ENCODE measurements at regions not wholly inside any gene's neighbourhood (a gene's known extent, or its start where the extent isn't known, plus 50 kb on each side); places are given as distances from the start of the nearest gene placed in this dataset.

DNA sequence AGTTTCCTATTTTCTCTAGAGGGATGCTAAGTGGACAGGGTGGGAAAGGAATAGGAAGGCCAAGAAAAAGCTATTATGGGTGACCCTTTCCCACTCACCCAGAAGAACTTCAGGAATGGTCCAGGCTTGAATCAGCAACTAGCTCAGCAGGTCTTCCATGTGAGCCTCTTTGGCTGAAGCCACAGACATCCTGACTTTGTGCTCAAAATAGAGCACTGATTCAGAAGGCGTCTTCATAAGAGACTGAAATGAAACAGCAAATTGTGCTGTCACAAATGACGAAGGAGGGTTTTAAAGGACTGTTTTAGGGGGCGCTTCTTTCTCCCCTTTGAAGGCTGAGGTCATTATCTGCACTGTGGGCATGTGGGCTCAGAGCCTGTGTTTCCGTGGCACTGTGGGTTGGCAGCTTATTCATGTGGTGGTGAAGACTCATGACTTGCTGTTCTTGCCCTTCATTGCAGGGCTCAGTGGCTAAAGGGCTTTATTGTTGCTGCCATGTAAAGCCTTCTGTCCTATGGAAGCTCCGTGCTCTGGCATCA is 65.8 kb upstream of the NFIL3 start:
- H3K27me3 ChIP-seq (ENCODE audit: control insufficient read depth in 5 of 5, insufficient read depth in 4 of 5, low read length in 5 of 5): no peaks in the 10 kb centered on the region
- no peaks in the 10 kb centered on the region for H3K36me3 ChIP-seq (ENCODE audit: control insufficient read depth in 5 of 5, insufficient read depth in 5 of 5, low read length in 5 of 5)
- no peaks in the 10 kb centered on the region for H3K9me3 ChIP-seq (ENCODE audit: control insufficient read depth in 5 of 5, low read length in 5 of 5)
- peak overlapping the region in 1 of 5 donors; percentile 31 for H3K9ac ChIP-seq (ENCODE audit: low read length in 5 of 5)
- peaks cover 0 to 8% (median 4%) of the 10 kb centered on the region in 5 donors for H3K4me1 ChIP-seq (ENCODE audit: control insufficient read depth in 5 of 5, insufficient read depth in 5 of 5, low read length in 5 of 5)
- H3K4me3 ChIP-seq (ENCODE audit: low read depth in 1 of 5, low read length in 5 of 5): no peak overlapping the region
- no peak overlapping the region for H3K27ac ChIP-seq (ENCODE audit: low read depth, low read length)

- Histone ChIP-seq H3K9me3 (ENCODE audit: control insufficient read depth in 5 of 5, low read length in 5 of 5) (no peaks in the 10 kb centered on the region), H3K27ac (ENCODE audit: low read depth, low read length) (no peak overlapping the region), H3K36me3 (ENCODE audit: control insufficient read depth in 5 of 5, insufficient read depth in 5 of 5, low read length in 5 of 5) (no peaks in the 10 kb centered on the region), H3K4me1 (ENCODE audit: control insufficient read depth in 5 of 5, insufficient read depth in 5 of 5, low read length in 5 of 5) (peaks cover 0 to 12% (median 5%) of the 10 kb centered on the region in 5 donors), H3K9ac (ENCODE audit: low read length in 5 of 5) (no peak overlapping the region), H3K27me3 (ENCODE audit: control insufficient read depth in 5 of 5, insufficient read depth in 4 of 5, low read length in 5 of 5) (no peaks in the 10 kb centered on the region), H3K4me3 (ENCODE audit: low read depth in 1 of 5, low read length in 5 of 5) (no peak overlapping the region)
These were observed 64.7 kb upstream of the NFIL3 start for GRCh38 chr9:91488341-91488740.

DNA sequence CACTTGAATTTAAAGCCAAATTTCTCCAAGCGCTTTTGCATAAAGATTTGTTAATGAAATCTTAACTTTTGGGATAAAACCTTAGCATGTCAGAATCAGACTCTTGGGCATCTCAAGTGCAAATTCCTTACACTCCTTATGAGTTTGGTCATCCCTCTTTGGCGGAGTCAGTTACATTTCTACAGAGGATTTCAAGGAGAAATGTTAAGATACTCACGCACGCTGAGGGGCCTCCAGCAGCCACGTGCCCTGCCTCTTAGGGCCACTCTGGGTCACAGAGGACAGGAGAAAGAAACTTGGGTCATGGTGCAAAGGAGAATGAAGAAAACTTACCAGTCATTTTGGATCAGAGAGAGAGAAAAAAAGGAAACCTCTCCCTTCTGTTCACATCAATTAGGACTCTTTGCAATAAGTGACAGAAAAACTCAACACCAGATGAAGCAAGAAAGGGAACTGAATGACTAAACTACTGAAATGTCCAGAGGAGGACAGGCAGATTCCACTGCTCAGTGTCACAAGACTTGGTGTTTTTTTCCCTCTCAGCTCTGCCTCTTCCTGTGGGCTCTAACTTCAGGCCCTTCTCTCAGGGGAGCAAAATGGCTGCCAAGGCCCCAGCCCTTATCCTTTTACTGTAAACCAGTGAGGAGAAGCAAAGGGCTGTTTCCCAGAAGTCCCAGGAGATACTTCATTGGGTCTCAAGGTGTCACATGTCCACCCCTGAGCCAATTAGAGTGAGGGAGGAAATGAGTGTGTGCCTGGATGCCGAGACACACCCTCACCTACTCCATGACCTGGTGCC is 63.3 kb upstream of the NFIL3 start:
- Histone ChIP-seq H3K9me3 (ENCODE audit: control insufficient read depth in 5 of 5, low read length in 5 of 5) (no peaks in the 10 kb centered on the region), H3K27me3 (ENCODE audit: control insufficient read depth in 5 of 5, insufficient read depth in 4 of 5, low read length in 5 of 5) (no peaks in the 10 kb centered on the region), H3K27ac (ENCODE audit: low read depth, low read length) (peak overlapping the region; percentile 15), H3K9ac (ENCODE audit: low read length in 5 of 5) (peak overlapping the region in 1 of 5 donors; percentile 7), H3K36me3 (ENCODE audit: control insufficient read depth in 5 of 5, insufficient read depth in 5 of 5, low read length in 5 of 5) (no peaks in the 10 kb centered on the region), H3K4me1 (ENCODE audit: control insufficient read depth in 5 of 5, insufficient read depth in 5 of 5, low read length in 5 of 5) (peaks cover 3 to 25% (median 11%) of the 10 kb centered on the region in 5 donors), H3K4me3 (ENCODE audit: low read depth in 1 of 5, low read length in 5 of 5) (no peak overlapping the region)

DNA sequence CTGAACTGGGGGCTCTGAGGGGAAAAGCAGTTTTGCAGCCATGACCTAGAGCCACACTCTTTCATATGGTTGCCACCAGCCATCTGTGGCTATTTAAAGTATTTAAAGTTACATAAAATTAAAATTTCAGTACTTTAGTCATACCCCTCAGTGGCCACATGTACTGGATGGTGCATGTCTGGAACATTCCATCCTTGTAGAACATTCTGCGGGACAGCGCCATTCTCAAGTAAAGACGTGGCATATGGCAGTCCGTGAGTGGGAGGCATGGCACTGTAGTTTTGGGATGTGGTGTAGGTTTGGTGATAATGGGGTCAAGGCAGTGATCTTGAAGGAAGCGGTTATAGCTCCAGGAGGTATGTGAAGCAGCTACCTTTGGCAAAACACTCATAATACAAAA is 61.4 kb upstream of the NFIL3 start:
- peaks cover 3 to 26% (median 11%) of the 10 kb centered on the region in 5 donors for H3K4me1 ChIP-seq (ENCODE audit: control insufficient read depth in 5 of 5, insufficient read depth in 5 of 5, low read length in 5 of 5)
- H3K27me3 ChIP-seq (ENCODE audit: control insufficient read depth in 5 of 5, insufficient read depth in 4 of 5, low read length in 5 of 5): no peaks in the 10 kb centered on the region
- H3K27ac ChIP-seq (ENCODE audit: low read depth, low read length): no peak overlapping the region
- H3K9me3 ChIP-seq (ENCODE audit: control insufficient read depth in 5 of 5, low read length in 5 of 5): no peaks in the 10 kb centered on the region
- no peaks in the 10 kb centered on the region for H3K36me3 ChIP-seq (ENCODE audit: control insufficient read depth in 5 of 5, insufficient read depth in 5 of 5, low read length in 5 of 5)
- H3K9ac ChIP-seq (ENCODE audit: low read length in 5 of 5): no peak overlapping the region
- no peak overlapping the region for H3K4me3 ChIP-seq (ENCODE audit: low read depth in 1 of 5, low read length in 5 of 5)

GRCh38 chr9:91483835-91484234 is 60.2 kb upstream of the NFIL3 start:
- H3K36me3 ChIP-seq (ENCODE audit: control insufficient read depth in 5 of 5, insufficient read depth in 5 of 5, low read length in 5 of 5): no peaks in the 10 kb centered on the region
- no peaks in the 10 kb centered on the region for H3K27me3 ChIP-seq (ENCODE audit: control insufficient read depth in 5 of 5, insufficient read depth in 4 of 5, low read length in 5 of 5)
- peaks cover 0 to 29% (median 11%) of the 10 kb centered on the region in 5 donors for H3K4me1 ChIP-seq (ENCODE audit: control insufficient read depth in 5 of 5, insufficient read depth in 5 of 5, low read length in 5 of 5)
- no peak overlapping the region for H3K9ac ChIP-seq (ENCODE audit: low read length in 5 of 5)
- no peak overlapping the region for H3K4me3 ChIP-seq (ENCODE audit: low read depth in 1 of 5, low read length in 5 of 5)
- no peaks in the 10 kb centered on the region for H3K9me3 ChIP-seq (ENCODE audit: control insufficient read depth in 5 of 5, low read length in 5 of 5)
- no peak overlapping the region for H3K27ac ChIP-seq (ENCODE audit: low read depth, low read length)

DNA sequence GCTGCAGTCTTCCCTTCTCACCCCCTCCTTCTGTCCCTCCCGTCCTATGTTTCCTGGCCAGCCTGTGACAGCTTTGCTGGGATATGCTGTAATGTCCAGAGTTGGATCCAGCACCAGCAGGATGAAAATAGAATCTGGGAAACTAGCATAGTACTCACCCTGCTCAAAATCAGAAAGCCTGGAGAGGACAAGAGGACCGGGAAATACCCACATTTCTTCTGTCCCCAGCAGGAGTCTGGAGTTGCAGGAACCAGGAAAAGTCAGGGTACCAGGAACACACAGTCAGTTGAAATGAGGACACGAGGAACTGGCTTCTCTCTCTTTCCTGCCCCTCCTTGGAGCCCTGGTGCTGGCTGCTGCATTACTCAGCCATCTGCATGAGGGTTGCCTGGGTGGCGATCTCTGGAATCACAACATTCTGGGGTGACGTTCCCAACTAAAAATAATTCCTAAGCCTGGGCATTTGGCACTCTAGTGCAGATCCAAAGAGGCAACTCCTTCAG is 59.6 kb upstream of the NFIL3 start:
- Histone ChIP-seq H3K27me3 (ENCODE audit: control insufficient read depth in 5 of 5, insufficient read depth in 4 of 5, low read length in 5 of 5) (no peaks in the 10 kb centered on the region), H3K9ac (ENCODE audit: low read length in 5 of 5) (peak overlapping the region in 1 of 5 donors; percentile 5), H3K4me3 (ENCODE audit: low read depth in 1 of 5, low read length in 5 of 5) (no peak overlapping the region), H3K9me3 (ENCODE audit: control insufficient read depth in 5 of 5, low read length in 5 of 5) (no peaks in the 10 kb centered on the region), H3K4me1 (ENCODE audit: control insufficient read depth in 5 of 5, insufficient read depth in 5 of 5, low read length in 5 of 5) (peaks cover 0 to 29% (median 11%) of the 10 kb centered on the region in 5 donors), H3K27ac (ENCODE audit: low read depth, low read length) (peak overlapping the region; percentile 1), H3K36me3 (ENCODE audit: control insufficient read depth in 5 of 5, insufficient read depth in 5 of 5, low read length in 5 of 5) (no peaks in the 10 kb centered on the region)

DNA sequence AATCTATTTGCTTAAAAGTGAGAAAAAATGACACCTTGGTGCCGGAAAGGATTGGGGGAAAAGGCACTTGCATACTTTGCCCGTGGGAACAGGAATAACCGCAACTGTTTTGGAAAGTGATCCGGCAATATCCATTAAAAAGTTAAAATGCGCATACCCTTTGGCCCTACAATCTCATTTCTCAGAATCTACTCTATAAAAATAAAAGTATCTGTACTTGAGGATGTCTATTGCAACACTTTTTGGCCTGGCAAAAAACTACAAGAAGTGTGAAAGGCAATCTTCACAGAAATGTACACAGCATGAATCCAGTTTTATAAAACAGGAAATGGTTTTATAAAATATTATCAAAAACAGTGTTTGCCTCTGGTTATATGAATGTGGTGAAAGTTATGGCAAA is 58.3 kb upstream of the NFIL3 start:
- Histone ChIP-seq H3K4me3 (ENCODE audit: low read depth in 1 of 5, low read length in 5 of 5) (no peak overlapping the region), H3K9me3 (ENCODE audit: control insufficient read depth in 5 of 5, low read length in 5 of 5) (no peaks in the 10 kb centered on the region), H3K9ac (ENCODE audit: low read length in 5 of 5) (peak overlapping the region in 1 of 5 donors; percentile 28), H3K4me1 (ENCODE audit: control insufficient read depth in 5 of 5, insufficient read depth in 5 of 5, low read length in 5 of 5) (peaks cover 0 to 22% (median 9%) of the 10 kb centered on the region in 5 donors), H3K27me3 (ENCODE audit: control insufficient read depth in 5 of 5, insufficient read depth in 4 of 5, low read length in 5 of 5) (no peaks in the 10 kb centered on the region), H3K36me3 (ENCODE audit: control insufficient read depth in 5 of 5, insufficient read depth in 5 of 5, low read length in 5 of 5) (no peaks in the 10 kb centered on the region), H3K27ac (ENCODE audit: low read depth, low read length) (no peak overlapping the region)

DNA sequence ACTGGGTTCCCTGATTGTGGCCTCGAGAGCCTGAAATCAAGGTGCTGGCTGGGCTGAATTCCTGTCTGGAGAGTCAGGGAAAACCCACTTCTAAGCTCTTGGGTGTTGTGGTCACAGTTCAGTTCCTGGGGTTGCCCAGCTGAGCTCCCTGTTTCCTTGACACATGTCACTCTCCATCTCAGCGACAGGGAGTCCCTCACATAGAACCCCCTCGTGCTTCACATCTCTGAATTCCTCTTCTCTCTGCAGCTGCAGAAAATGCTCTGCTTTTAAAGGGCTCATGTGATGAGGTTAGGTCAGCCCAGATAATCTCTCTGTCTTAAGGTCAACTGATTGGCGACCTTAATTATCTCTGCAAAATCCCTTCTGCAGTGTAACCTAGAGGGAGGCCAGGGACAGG is 53.5 kb upstream of the NFIL3 start:
- peaks cover 0 to 2% (median 0%) of the 10 kb centered on the region in 5 donors for H3K9me3 ChIP-seq (ENCODE audit: control insufficient read depth in 5 of 5, low read length in 5 of 5)
- H3K27me3 ChIP-seq (ENCODE audit: control insufficient read depth in 5 of 5, insufficient read depth in 4 of 5, low read length in 5 of 5): no peaks in the 10 kb centered on the region
- H3K36me3 ChIP-seq (ENCODE audit: control insufficient read depth in 5 of 5, insufficient read depth in 5 of 5, low read length in 5 of 5): no peaks in the 10 kb centered on the region
- H3K4me1 ChIP-seq (ENCODE audit: control insufficient read depth in 5 of 5, insufficient read depth in 5 of 5, low read length in 5 of 5): peaks cover 0 to 6% (median 0%) of the 10 kb centered on the region in 5 donors
- H3K4me3 ChIP-seq (ENCODE audit: low read depth in 1 of 5, low read length in 5 of 5): no peak overlapping the region
- H3K9ac ChIP-seq (ENCODE audit: low read length in 5 of 5): no peak overlapping the region
- no peak overlapping the region for H3K27ac ChIP-seq (ENCODE audit: low read depth, low read length)

GRCh38 chr9:91474656-91475055 is 51.0 kb upstream of the NFIL3 start:
- peaks cover 0 to 2% (median 0%) of the 10 kb centered on the region in 5 donors for H3K9me3 ChIP-seq (ENCODE audit: control insufficient read depth in 5 of 5, low read length in 5 of 5)
- H3K4me1 ChIP-seq (ENCODE audit: control insufficient read depth in 5 of 5, insufficient read depth in 5 of 5, low read length in 5 of 5): peaks cover 0 to 1% (median 0%) of the 10 kb centered on the region in 5 donors
- H3K9ac ChIP-seq (ENCODE audit: low read length in 5 of 5): no peak overlapping the region
- no peaks in the 10 kb centered on the region for H3K27me3 ChIP-seq (ENCODE audit: control insufficient read depth in 5 of 5, insufficient read depth in 4 of 5, low read length in 5 of 5)
- H3K4me3 ChIP-seq (ENCODE audit: low read depth in 1 of 5, low read length in 5 of 5): no peak overlapping the region
- H3K36me3 ChIP-seq (ENCODE audit: control insufficient read depth in 5 of 5, insufficient read depth in 5 of 5, low read length in 5 of 5): no peaks in the 10 kb centered on the region
- H3K27ac ChIP-seq (ENCODE audit: low read depth, low read length): no peak overlapping the region

Measured in subcutaneous abdominal adipose tissue (tissue), 5 donors.